ENCODE measurements at regions not wholly inside any gene's neighbourhood (a gene's known extent, or its start where the extent isn't known, plus 50 kb on each side); places are given as distances from the start of the nearest gene placed in this dataset.

- TF ChIP-seq NRF1 (conservative IDR thresholded peaks at IDR 0.05 in 1 of 2, IDR thresholded peaks at IDR 0.05 in 1 of 2) (0 out of 4 replicates have a peak, but pooled peaks of 1 of the 2 experiments have one; percentile 6), SNIP1 (IDR thresholded peaks at IDR 0.05; ENCODE audit: low read depth) (no peak), SRSF1 (IDR thresholded peaks at IDR 0.05; ENCODE audit: low read depth, low read length) (no peak), KDM1A (IDR thresholded peaks at IDR 0.05) (peak; percentile 52 to 66; a peak in 3 of 4 replicates), EP300 (IDR thresholded peaks at IDR 0.05; ENCODE audit: low read length) (peak; percentile 94), SMAD4 (CRISPR knock-in tag; conservative IDR thresholded peaks at IDR 0.05) (no peak), CEBPG (CRISPR knock-in tag; IDR thresholded peaks at IDR 0.05) (no peak), CEBPG (tag; conservative IDR thresholded peaks at IDR 0.05 in 1 of 2, IDR thresholded peaks at IDR 0.05 in 1 of 2) (no peak), POLR2H (tag; IDR thresholded peaks at IDR 0.05; ENCODE audit: low read depth) (no peak), FOXK2 (conservative IDR thresholded peaks at IDR 0.05 in 1 of 2, IDR thresholded peaks at IDR 0.05 in 1 of 2; ENCODE audit: low read depth in 2 of 2) (peak; percentile 13 to 65; a peak in 2 of 4 replicates), HDAC3 (IDR thresholded peaks at IDR 0.05; ENCODE audit: borderline replicate concordance, partially characterized antibody) (no peak), RBM39 (optimal IDR thresholded peaks at IDR 0.05; ENCODE audit: low read depth, low read length) (no peak), MYNN (IDR thresholded peaks at IDR 0.05) (peak; percentile 75; the same call in 1 of the 2 replicates), MYNN (CRISPR knock-in tag; IDR thresholded peaks at IDR 0.05) (no peak), ASH1L (IDR thresholded peaks at IDR 0.05; ENCODE audit: borderline replicate concordance, low read depth, partially characterized antibody) (peak; percentile 30), ZMIZ1 (IDR thresholded peaks at IDR 0.05; ENCODE audit: low read depth in 2 of 2, low read length in 2 of 2) (peak in 1 of 2 experiments; percentile 89; a peak in 2 of 4 replicates), SMARCA5 (IDR thresholded peaks at IDR 0.05) (peak; percentile 16), HLTF (IDR thresholded peaks at IDR 0.05) (peak; percentile 48; the same call in 1 of the 2 replicates), BACH1 (tag; IDR thresholded peaks at IDR 0.05) (0 out of 2 replicates have a peak, but pooled peaks have one; percentile 39), POU5F1 (IDR thresholded peaks at IDR 0.05; ENCODE audit: borderline replicate concordance, low read depth, low read length, partially characterized antibody) (no peak), CBFA2T2 (conservative IDR thresholded peaks at IDR 0.05) (peak; percentile 81)
- TF ChIP-seq, protein P1, sequence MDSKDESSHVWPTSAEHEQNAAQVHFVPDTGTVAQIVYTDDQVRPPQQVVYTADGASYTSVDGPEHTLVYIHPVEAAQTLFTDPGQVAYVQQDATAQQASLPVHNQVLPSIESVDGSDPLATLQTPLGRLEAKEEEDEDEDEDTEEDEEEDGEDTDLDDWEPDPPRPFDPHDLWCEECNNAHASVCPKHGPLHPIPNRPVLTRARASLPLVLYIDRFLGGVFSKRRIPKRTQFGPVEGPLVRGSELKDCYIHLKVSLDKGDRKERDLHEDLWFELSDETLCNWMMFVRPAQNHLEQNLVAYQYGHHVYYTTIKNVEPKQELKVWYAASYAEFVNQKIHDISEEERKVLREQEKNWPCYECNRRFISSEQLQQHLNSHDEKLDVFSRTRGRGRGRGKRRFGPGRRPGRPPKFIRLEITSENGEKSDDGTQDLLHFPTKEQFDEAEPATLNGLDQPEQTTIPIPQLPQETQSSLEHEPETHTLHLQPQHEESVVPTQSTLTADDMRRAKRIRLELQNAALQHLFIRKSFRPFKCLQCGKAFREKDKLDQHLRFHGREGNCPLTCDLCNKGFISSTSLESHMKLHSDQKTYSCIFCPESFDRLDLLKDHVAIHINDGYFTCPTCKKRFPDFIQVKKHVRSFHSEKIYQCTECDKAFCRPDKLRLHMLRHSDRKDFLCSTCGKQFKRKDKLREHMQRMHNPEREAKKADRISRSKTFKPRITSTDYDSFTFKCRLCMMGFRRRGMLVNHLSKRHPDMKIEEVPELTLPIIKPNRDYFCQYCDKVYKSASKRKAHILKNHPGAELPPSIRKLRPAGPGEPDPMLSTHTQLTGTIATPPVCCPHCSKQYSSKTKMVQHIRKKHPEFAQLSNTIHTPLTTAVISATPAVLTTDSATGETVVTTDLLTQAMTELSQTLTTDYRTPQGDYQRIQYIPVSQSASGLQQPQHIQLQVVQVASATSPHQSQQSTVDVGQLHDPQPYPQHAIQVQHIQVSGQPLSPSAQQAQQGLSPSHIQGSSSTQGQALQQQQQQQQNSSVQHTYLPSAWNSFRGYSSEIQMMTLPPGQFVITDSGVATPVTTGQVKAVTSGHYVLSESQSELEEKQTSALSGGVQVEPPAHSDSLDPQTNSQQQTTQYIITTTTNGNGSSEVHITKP (IDR thresholded peaks at IDR 0.05; ENCODE audit: partially characterized antibody): peak; percentile 7
These were observed 138.8 kb upstream of the RREB1 start (continued) for GRCh38 chr6:6968731-6969552.

Measured in K562 (cell line).